Fibroblast of gingiva (primary cell): ENCODE measurements at regions not wholly inside any gene's neighbourhood (a gene's known extent, or its start where the extent isn't known, plus 50 kb on each side); places are given as distances from the start of the nearest gene placed in this dataset.
A peak's percentile ranks its signal among the peaks of the same experiment; 100 is the strongest.

Experiments used
- DNase-seq: peaks from one replicate; pipeline ENCODE4 v3.0.0-alpha.2; 2011; ENCODE audit warnings: low read depth

DNA sequence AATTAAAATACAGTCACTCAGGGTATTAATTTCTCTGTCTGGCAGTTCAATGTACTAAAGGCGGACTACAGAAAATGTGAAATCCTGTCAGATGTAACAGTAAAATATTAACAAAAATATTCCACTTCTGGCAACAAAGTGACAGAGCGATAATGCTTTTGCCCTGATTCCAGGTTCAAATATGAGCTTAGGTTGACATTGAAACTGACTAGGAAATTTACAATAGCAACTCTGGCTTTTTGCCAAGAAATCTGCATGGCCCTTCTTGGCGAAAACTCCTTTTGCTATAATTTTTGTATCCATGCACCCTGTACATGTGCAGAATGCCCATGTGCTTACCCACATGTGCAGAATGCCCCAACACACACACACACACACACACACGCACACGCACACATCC is 552.2 kb downstream of the MDFIC start:
- no peak for DNase-seq

DNA sequence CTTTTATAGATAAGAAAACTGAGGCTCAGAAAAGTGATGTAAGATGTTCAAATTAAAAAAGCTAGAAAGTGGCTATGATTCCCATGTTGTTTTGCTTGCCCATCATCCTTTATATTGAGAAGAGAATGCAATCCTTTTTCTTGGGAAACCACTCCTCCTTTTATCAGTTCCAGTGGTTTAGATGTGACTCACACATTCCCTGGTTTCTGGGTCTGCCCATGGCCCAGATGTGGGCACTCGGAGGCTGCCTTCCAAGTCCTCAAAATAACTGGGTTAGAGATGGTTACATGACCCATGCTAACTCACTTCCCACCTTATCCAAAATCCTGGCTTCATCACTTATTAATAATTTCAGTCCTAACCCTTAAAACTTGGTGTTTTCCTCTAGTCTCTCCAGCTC is 550.0 kb downstream of the MDFIC start:
- DNase-seq: peak; percentile 8

DNA sequence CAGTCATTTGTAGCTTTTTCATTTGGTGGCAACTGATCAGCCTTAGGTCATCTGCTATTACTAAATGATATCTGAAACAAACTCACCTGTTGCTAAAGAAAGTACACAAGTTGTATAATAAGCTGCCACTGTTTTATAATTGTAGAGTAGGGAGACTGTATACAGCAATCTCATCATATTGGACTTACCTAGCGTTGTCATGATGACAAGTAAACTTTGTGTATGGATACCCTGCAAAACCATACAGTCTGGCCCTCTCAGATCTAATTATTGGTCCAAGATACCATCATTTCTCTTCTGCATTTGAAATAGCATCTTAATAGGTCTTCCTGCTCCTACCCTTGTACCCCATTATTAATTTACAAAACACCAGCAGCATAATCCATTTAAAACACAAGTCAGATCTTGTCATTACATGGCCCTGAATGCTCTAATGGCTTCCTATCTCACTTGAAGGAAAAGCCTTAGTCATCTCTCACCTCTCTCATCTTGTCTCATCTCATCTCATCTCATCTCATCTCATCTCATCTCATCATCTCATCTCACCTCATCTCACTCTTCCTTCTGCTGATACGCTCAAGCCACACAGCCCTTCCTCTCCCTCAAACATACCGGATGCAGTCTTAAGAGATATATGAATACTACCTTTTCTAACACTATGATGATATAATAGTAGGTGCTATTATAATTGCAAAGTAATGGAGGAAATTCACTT is 540.6 kb downstream of the MDFIC start:
- DNase-seq: no peak

DNA sequence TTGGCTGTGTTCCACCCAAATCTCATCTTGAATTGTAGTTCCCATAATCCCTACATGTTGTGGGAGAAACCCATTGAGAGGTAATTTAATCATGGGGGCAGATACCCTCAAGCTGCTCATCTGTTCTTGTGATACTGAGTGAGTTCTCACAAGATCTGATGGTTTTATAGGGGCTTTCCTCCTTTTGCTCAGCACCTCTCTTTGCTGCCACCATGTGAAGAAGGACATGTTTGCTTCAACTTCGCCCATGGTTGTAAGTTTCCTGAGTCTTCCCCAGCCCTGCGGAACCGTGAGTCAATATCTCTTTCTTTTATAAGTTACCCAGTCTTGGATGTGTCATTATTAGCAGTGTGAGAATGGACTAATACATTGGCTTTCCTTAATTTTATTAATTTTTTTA is 527.8 kb downstream of the MDFIC start:
- no peak for DNase-seq

DNA sequence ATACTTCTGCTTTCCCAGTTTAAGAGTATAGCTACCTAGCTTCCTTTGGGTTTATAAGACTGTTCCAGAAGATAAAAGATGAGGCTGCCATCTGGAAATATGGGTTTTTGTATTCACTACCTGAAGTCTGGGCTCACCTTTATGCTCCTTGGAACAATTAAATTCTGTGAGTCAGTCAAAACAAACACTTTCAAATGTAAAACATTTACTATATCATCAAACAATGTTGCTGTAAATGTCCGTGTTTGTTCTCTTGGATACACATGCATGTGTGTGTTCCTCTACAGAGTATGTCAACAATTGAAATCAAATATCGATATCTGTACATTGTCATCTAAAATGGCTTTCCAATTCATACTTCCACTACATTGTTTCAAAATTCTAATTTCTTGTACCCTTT is 525.6 kb downstream of the MDFIC start:
- no peak for DNase-seq

DNA sequence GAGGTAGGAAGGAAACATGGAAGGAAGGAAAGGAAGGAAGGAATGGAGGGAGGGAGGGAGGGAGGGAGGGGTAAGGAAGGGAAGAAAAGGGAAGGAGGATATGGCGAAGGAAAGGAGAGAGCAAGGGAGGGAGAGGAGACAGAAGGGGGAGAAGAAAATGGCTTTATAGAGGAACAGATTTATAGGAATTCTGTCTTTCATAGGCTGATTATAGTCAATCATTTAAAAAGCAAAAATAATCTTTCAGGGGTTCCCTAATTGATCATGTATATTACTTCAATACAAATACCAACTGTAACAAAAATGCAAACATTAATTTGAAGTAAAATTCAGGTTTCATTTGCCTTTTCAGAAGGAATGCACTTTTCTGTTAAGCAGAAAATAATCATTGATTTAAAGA is 519.1 kb downstream of the MDFIC start:
- DNase-seq: no peak

DNA sequence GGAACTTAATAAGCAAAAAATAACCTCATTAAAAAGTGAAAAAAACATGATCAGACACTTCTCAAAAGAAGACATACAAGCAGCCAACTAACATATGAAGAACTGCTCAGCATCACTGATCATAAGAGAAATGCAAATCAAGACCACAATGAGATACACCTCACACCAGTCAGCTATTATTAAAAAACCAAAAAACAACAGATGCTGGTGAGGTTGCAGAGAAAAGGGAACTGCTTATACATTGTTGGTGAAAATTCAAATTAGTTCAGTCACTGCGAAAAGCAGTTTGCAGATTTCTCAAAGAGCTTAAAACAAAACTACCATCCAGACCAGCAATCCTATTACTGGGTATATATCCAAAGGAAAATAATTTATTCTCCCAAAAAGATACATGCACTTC is 513.3 kb downstream of the MDFIC start:
- DNase-seq: no peak

DNA sequence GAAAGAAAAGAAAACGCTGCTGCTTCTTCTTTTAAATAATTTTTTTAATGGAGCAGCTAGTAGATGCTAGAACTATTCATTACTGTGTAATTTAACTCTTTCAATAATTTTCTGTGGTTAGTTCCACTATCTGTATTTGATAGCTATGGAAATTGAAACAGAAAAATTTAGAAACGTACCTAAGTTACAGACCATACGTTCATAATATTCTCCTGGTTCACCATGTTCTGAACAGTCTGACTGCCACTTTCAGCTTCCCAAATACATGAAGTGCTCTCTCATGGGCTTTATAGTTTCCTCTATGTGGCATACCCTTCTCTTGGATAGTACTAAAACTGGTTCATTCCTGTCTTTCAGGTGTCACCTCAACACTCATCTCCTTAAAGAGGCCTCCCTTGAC is 508.0 kb downstream of the MDFIC start:
- DNase-seq: no peak

DNA sequence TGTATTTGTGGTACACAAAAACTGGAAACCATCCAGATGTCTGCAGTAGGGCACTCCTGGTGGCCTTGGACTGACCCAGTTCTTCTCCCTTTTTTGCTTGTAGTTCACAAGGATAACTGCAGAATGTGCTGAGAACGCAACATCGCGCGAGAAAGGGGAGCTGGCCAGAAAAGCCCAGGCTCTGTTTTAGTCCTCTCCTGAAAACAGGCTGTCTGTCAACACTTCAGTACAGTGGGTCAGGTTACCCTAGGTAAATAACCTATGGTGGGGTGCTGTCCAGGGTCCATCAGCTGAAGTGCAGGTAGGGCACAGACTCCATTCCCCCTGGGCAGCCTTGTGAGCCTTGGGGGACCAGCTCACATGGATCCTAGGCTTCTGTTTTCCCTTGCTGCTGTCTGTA is 495.8 kb downstream of the MDFIC start:
- DNase-seq: no peak

DNA sequence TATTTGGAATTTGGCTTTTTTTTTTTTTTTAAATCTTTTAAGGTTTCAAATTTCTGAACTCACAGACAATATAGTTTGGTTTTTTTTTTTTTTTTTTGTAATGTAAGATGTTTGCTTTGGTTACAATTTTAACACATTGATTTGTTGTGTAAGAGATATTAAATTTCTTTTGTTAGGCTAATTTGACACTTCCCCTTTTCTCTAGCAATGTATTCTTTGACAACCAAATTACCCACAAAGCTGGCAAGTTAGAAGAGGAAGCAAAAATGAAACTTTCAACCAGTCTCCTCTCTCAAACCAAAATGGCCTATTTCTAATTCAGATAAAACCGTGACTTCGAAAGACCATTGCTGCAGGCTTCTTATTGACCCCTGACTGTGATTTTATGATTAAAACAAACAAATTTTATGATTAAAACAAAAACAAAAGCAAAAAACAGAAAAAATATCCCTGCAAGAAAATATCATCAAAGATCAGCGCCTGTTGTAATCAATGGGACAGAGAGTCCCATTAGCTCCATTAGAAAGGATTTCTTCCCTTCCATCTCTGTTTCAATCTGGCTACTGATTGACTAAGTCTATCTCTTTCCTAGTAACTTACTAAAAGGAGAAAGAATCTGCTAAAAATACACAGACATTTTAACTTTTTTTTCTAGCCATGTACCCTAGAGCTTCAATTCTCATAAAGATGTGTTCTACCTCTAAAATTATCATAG is 489.2 kb downstream of the MDFIC start:
- DNase-seq: no peak

DNA sequence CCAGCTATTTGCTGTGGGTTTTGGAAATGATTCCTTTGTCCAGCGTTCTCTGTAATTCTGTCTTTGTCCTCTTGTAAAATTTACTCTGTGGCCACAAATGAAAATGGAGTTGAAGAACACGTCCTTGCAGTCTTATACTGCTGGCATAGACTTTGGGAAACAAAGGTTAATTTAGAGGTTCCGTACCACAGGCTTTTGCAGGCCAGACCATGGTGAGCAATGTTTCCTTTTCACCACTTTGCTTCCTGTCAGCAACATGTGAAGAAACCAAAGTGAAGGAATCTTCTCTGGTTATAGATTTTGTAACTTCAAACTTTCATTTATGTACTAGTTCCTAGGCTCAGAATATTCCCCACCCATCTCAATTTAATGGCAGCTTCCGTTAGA is 488.5 kb downstream of the MDFIC start:
- DNase-seq: no peak

DNA sequence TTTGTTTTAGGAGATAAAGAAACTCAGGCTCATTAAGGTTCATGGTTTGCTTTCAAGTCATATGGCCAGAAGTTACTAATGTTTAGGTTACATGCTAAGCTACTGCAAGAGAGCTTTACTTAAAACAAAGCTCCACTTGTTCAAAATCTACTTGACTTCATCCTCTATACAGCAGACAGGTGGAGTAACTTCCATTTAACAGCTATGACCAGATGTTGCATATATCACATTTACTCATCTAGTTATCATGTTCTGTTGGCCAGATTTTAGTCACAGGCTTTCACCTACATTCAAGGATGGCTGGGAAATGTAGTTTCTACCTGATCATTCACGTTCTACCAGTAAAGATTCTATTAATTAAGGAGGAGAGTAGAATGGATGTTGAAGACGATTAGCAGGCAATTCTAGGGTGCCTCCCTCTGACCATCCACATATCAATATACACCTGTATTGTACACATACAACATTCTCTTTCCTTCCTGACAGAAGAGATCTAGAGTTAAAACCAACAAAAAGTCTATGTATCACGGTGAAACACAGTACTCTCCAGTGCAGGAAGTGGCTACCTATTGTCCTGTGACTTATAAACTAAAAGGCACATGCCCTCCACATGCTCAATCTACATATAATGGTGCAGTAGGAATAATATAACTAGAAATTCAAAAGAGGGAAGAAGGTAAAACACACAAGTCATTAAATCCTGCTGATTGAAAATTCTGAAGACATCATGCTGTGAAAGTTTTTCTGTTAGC is 488.0 kb downstream of the MDFIC start:
- no peak for DNase-seq

DNA sequence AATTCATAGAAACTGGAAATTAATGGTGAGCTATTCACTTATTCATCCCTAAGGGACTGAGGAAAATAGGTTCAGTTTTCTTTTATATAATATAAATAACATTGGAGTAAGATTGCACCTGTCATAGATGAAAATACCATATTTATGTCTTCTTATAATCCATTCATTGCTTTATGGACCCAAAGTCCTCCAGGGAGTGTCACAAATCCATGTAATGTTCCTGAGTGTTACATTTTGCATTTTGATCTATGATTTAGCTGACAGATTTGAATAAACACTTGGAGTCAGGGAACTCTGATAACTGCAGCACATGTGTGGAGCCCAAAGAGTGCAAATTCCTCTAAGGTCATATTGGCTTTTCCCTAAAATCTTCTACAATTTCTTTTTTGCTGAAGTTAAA is 484.3 kb downstream of the MDFIC start:
- DNase-seq: no peak

DNA sequence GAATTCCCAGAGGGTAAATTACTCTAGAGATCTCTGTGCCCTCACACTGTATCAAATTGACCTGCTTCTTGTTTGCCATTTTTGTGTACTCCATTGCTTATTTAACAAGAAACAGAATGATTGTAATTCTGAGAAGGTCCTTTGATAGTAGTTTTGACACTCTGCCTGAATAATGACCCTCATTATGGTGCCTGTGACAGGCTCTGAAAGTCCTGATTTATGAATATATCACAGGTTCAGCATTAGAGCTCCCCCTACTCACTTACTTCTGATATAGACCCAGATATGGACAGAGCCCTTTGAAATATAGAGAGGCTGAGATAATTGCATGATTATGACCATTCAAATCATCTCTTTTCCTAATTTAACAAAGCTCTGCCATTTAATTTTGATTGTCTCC is 465.2 kb downstream of the MDFIC start:
- DNase-seq: no peak

DNA sequence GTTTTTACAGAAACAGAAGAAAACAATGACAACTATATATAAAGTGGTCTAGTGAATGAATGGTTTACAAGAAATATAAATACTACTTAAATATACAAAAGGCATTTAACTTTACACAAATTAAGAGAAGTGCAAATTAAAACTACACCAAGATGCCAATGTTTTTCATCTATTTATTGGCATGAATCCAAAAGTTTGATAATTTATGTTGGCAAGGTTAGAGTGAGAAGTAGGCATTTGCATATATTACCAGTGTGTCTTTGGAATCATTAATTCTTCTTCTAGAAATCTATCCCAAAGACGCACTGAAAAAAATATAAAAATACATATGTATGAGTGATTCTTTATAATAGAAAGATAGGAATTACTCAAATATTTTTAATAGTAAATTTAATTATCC is 457.4 kb downstream of the MDFIC start:
- no peak for DNase-seq

DNA sequence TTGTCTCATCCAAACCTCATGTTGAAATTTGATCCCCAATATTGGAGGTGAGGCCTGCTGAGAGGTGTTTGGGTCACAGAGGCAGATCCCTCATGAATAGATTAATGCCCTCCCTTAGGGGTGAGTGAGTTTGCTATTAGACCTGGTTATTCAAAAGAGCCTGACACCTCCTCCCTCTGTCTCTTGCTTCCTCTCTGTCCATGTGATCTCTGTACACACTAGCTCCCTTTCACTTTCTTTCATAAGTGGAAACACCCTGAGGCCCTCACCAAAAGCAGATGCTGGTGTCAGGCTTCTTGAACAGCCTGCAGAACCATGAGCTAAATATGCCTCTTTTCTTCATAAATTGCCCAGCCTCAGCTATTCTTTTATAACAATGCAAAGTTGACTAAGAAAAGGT is 447.1 kb downstream of the MDFIC start:
- DNase-seq: no peak

DNA sequence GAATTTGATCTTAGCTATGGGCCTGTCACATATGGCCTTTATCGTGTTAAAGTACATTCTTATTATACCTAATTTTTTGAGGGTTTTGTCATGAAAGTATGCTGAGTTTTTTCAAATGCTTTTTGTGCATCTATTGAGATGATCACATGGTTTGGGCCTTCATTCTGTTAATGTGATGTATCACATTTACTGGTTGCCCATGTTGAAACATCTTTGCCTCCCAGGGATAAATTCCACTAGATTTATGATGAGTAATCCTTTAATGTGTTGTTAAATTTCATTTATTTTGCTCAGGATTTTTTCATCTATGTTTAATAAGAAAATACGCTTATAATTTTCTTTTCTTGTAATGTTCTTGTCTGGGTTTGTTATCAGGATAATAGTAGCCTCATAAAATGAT is 442.0 kb downstream of the MDFIC start:
- peak; percentile 58 for DNase-seq

DNA sequence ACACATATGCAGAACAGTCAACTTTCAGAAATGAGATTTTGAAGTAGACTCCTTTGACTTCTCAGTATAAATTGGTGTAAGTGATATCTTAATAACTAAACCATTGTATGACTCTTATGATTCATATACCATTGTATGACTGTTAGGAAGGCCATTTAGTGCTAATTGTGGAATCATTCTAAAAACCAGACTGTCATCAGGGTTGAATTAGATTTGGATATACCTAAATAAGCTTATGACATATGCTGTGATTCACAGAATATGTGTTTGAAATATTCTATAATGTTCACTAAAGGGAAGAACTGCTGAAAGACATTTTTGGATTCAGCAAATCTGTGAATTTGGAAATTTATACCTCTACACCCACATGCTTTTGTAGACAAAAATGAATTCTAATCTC is 438.1 kb downstream of the MDFIC start:
- no peak for DNase-seq

DNA sequence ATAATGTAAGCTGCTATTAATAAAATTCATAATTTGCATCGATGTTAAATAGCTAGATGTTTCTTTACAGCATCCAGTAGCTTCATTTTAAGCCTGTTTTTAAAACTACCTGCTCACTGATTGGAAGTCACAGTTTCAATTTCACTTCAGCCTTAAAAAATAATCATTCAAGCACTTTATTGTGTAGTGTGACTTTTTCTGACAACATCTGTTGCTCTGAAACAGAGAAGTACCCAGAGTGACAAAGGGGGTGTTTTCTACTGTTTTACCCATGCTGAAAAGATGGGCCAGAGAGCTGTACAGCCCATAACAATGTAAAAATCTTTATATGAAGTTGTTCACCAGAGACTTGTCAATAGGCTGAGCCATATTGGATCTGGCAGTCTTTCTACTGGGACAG is 437.2 kb downstream of the MDFIC start:
- DNase-seq: no peak

DNA sequence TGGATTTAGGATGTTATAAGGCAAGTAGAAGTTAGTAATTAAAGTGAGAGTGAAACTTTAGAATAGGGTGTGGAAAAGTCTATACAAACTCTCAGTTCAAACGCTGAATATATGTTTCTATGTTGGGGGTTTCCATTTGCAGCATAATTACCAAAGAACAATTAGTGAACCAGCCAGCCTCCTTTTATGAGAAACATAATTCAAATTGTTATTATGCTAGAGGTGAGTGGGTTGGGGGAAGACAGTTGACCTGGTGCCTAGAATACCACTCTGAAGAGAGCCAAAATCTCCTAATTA is 435.8 kb downstream of the MDFIC start:
- DNase-seq: no peak

DNA sequence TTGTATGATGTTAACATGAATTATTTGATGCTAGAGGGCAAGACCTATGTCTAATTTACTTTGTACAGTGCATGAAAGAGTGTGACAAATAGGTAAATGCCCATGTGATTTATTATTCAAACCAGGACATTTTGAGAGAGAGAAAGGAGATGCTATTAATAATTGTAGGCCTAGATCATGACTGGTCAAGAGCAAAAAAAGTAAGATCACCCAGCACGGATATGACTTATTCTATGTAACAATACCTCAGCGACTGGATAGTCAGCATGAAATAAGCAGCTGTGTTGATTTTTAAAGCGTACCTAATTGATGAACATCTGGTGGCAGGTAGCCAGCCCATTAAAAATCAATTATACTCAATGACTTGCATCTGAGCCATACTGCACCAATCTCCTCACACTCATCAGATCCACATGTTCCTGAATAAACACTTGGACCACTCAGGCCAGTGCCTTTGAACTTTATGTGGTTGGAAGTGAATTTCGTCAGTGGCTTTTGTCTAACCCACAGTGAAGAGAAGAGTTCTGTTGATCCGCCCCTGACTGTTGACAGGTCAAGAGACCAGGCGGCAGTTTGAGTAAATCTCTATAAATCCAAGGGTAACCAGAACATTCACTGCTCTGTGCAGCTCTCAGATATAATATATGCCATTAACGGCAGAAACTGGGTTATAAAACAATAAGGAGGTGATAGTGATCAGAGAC is 435.3 kb downstream of the MDFIC start:
- DNase-seq: no peak

DNA sequence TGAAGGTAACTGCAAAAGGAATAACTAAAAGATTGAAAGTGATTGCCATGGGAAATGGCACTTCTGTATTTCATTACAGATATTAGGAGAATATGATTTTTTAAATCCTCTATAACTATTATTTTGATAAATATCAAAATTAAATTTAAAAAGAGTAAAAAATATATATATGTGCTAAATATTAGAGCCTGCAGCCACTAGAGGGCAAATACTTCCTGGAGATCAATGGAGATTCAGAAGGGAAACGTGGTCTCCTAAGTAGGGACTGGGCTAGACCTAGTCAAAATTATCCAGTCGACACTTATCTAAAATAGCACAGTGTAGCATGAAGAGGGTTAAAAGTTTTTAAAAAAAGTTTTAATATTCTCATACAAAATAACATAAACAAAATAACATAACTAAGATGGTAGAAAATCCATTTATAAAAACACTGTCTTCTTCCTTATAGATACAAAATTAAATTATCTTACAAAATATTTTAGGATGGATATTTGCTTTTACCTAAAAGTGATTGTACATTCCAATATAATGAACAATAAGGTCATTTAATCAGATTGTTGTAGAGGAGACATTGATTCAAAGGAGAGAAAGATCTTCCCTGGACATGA is 434.3 kb downstream of the MDFIC start:
- DNase-seq: peak; percentile 26

DNA sequence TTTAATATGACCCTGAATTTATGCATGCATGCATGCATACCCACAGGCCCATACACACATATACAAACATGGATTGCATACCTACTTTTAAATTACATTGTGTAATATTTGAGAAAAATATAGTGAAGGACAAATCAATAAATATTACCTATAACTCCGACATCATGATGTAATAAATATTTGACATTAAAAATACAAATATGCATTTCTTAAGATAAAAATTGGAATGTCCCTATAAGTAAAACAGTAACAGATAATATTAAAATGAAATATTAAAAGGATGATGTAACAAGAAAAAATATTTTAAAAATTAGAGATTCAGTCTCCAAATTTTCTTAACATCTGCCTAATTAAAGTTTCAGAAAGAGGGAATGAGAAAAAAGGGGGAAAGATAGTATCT is 433.0 kb downstream of the MDFIC start:
- DNase-seq: no peak
